Right lobe of liver (tissue), 4 donors: ENCODE measurements at regions not wholly inside any gene's neighbourhood (a gene's known extent, or its start where the extent isn't known, plus 50 kb on each side); places are given as distances from the start of the nearest gene placed in this dataset.

ENCODE experiments used
- POLR2A ChIP-seq: fragments of 450-650 bp; IDR thresholded peaks from one replicate; pipeline ENCODE4 v1.6.1; 2017; ENCODE audit warnings: antibody characterized with exemption, mild to moderate bottlenecking
- TF ChIP-seq, protein P1 (sequence below), 4 donors: fragments of 200-600 bp in 3 of 4; fragments of 450-650 bp in 1 of 4; IDR thresholded peaks; one replicate each; pipeline versions ENCODE4 v1.5.1 to v1.8.0; 2016 to 2022; ENCODE audit warnings: antibody characterized with exemption in 4 of 4, mild to moderate bottlenecking in 2 of 4
- donor health status: DM: no; HTN: no; CAD: no.
- donor health status: DM: no; HTN: no; CAD: no.
- donor health status: DM: no; HTN: yes; CAD: no.

DNA sequence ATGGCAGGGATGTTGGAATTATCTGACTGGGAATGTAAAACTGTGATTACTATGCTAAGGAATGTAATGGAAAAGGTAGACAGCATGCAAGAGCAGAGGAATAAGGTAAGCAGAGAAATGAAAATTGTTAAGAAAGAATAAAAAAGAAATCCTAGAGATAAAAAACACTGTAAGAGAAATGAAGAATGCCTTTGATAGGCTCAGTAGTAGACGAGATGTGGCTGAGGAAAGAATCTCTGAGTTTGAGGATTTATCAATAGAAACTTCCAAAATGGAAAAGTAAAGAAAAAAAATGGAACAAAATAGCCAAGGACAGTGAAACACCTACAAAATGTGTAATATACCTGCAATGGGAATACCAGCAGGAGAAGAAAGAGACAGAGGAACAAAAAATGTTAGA lies 468.5 kb upstream of the PIK3R1 start:
- TF ChIP-seq, protein P1, sequence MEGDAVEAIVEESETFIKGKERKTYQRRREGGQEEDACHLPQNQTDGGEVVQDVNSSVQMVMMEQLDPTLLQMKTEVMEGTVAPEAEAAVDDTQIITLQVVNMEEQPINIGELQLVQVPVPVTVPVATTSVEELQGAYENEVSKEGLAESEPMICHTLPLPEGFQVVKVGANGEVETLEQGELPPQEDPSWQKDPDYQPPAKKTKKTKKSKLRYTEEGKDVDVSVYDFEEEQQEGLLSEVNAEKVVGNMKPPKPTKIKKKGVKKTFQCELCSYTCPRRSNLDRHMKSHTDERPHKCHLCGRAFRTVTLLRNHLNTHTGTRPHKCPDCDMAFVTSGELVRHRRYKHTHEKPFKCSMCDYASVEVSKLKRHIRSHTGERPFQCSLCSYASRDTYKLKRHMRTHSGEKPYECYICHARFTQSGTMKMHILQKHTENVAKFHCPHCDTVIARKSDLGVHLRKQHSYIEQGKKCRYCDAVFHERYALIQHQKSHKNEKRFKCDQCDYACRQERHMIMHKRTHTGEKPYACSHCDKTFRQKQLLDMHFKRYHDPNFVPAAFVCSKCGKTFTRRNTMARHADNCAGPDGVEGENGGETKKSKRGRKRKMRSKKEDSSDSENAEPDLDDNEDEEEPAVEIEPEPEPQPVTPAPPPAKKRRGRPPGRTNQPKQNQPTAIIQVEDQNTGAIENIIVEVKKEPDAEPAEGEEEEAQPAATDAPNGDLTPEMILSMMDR (IDR thresholded peaks at IDR 0.05): no peak
- no peak for TF ChIP-seq POLR2A
